Activated CD4-positive, alpha-beta T cell treated with anti-CD3 and anti-CD28 coated beads, Interleukin-2, Interleukin-6, amounts not matched to agents 100 ng/mL and 50 ng/mL, durations not matched to agents 16 hours and 8 hours (primary cell): ENCODE measurements at regions not wholly inside any gene's neighbourhood (a gene's known extent, or its start where the extent isn't known, plus 50 kb on each side); places are given as distances from the start of the nearest gene placed in this dataset.
A peak's percentile ranks its signal among the peaks of the same experiment; 100 is the strongest.
"Not testable (repeated sequence)": the region's sequence is repeated elsewhere in the genome, so short reads cannot be mapped to it uniquely, and the experiment has no call there.

Experiments
- DNase-seq: peaks from one replicate; pipeline ENCODE4 v3.0.0-alpha.2; 2020

DNA sequence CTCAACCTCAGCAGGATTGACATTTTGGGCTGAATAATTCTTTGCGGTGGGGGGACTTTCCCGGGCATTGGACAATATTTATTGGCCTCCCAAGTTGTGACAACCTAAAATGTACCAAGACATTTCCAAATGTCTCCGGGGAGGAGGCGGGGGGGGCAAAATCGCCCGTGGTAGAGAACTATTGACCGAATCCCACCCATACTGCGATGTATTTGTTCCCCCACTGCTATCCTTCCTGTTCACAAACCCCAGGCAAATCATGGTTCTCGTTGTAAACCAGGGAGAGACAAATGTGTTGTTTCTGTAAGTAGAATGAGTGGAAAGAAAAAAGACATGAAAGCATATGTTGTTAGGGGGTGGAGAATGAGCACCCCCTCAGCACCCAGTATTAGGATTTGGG lies 141.9 kb downstream of the PSAT1 start:
- no peak for DNase-seq

DNA sequence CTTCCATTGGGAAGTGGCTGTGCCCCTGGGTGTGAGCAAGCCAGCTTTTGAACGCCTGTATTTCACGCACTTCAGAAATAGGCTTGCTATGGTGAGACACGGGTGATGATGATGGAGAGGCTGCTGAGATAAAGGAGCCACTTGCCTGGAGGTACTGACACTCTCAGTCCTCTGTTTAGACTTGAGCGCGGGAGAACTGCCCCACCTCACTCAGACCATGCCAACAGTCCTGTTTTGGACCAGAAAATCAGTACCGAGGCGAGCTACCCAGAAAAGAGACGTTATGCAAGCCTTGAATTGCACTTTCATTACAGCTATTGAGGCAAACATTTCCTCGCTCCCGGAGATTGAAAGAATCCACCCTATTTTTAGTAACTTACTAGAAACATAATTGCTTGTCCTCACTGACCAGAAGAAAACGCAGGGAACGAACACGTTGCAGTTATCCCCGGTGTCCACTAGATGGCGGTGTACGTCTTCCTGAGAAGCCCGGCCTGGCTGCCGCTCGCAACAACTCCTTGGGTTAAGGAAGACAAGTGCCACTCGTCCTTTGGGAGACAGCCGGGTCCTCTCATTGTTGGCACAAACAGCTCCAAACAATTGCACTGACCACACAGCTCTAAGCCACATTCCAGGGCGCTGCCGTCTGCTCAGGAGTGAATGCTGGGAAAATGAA lies 142.4 kb downstream of the PSAT1 start:
- DNase-seq: peak; percentile 77

DNA sequence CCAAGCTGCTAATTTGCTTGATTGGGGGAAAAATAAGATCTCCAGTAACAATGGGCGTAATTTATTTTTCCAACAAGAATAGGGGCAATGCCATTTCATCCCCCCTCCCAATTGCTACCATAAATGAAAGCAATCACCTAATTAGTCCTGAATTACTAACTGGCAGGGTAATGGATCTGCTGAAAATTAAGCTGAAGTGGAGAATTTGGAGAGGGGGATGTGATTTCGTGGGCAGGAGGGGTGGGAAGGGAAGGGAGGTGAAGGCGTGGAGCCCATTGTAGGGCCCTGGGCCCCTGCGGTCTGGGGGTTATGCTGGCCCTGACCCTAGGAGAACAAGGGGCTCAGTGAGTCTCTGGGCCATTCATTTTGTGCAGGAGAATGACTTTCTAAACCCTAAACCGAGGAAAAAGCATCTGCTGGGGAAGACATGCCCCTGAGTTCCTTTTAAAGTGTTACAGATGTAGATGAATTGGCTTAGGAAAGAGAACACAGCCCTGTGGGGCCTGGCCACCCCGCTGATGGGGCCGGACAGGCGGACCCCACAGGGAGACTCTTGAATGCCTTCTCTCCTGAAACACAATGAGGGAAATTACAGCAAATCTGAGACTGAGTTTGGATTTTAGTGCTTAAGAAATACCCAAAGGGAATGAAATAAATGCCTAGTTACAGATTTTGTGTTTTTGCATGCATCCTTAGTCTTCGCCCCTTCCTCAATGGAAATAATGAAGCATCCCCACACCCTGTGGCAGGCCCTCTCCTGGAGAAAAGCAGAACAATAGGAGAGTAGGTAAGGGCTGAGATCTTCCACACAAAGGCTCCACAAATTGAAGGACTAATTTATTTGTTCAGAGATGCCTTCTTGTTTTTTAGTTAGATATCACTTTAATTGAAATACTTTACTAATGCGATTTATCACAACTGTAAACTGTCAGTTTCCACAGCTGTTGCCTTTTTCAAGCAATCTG lies 143.2 kb downstream of the PSAT1 start:
- DNase-seq: no peak

DNA sequence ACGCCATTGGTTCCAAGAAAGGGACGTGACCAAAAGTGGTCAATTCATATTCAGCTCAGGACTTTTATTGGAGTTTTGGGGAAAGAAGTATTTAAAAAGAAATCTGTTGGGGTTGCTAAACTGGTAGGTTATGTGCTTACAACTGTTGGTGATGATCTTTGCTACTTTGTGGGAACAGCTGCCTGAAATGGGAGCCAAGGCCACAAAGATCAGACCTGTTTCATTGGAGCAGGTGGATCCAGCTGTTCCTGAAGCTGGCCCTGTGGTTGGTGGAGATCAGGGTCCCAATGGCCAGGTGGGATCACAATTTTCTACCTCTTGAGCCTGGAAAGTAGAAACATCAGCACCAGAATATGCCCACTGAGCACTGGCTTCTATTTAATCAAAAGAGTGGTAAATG lies 144.5 kb downstream of the PSAT1 start:
- no peak for DNase-seq

DNA sequence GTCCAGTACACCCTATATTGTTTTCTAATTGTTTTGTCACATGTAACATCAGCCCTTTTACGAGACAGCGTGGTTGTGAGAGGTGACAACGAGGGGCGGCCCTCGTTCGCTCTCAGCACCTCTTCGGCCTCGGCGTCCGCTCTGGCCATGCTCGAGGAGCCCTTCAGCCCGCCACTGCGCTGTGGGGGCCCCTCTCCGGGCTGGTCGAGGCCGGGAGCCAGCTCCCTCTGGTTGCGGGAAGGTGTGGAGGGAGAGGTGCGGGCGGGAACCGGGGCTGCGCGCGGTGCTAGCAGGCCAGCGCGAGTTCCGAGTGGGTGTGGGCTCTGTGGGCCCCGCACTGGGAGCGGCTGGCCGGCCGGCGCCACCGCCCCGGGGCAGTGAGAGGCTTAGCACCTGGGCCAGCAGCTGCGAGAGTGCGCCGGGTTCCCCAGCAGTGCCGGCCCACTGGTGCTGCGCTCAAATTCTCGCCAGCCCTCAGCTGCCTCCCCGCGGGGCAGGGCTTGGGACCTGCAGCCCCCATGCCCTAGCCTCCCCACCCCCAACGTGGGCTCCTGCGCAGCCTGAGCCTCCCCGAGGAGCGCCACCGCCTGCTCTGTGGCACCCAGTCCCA lies 145.0 kb downstream of the PSAT1 start:
- DNase-seq: no peak

DNA sequence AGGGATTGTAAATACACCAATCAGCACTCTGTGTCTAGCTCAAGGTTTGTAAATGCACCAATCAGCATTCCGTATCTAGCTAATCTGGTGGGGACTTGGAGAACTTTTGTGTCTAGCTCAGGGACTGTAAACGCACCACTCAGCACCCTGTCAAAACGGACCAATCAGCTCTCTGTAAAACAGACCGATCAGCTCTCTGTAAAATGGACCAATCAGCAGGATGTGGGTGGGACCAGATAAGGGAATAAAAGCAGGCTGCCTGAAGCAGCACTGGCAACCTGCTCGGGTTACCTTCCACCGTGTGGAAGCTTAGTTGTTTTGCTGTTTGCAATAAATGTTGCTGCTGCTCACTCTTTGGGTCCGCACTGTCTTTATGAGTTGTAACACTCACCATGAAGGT lies 145.7 kb downstream of the PSAT1 start:
- not testable (repeated sequence) for DNase-seq

DNA sequence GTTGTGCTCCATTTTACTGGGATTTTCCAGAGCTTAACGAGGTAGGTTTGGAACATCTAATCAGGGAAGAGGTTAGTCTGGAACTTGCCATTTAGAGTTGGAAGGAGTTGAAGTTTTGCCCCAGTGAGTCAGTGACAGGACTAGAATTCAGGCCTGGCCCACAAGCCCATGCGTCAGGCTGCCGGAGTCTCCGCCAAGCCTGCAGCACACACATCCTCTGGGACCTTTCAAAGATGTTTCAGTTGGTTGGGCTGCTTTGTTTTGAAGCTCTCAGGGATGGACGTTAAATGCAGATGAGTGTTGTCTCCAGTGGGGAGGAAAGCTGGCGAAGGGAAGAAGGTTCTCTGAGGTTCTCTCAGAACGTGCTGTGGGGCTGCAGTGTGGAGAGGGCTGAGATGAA lies 147.0 kb downstream of the PSAT1 start:
- DNase-seq: no peak

DNA sequence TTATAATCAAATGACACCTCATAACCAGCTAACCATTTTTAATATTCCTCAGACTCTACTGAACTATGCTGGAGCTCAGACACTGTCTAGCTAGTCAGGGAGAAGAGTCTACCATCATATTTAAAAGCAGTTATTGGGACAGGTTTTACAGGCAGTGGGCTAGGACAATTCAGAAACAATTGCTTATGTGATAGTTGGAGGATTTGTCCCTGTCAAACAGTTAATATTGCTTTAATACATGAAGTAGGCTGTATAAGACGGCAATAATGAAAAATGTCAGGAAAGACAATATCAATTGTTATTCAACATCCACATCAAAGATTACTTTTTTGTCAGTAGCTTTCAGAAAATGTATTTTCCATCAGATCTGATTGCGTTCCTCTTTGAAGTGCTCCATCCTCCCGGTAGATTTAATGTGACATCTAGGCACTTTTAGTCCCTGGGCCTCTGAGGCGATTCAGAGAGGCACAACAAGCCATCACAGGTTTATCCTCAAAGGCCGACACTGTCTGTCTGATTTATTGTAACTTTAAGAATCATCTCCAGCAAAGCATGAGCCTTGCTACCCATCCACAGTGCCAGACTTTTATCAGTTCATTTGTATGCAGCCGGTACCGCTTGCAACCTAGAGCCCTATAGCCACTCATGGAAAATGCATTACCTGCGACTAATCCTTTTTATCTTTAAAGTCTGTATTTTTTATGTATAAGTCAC lies 152.2 kb downstream of the PSAT1 start:
- no peak for DNase-seq

DNA sequence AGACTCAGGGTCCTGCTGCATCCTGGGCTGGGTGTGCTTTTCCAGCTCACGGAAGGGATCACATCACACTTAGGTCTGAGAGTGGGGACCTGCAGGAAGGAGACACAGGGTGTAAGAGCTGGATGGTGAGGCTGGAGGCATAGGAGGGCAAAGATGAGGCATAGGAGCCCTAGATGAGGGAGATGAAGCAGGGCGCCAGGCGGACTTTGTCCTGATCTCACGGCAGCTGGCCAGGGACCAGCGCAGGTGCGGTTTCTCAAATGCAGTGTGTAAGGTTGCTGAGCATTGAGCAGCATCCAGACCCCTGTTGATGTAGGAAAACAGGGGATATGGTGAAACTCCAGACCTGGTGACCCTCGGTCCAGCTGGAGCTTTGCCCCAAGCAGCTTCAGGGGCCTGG lies 156.5 kb downstream of the PSAT1 start:
- no peak for DNase-seq

DNA sequence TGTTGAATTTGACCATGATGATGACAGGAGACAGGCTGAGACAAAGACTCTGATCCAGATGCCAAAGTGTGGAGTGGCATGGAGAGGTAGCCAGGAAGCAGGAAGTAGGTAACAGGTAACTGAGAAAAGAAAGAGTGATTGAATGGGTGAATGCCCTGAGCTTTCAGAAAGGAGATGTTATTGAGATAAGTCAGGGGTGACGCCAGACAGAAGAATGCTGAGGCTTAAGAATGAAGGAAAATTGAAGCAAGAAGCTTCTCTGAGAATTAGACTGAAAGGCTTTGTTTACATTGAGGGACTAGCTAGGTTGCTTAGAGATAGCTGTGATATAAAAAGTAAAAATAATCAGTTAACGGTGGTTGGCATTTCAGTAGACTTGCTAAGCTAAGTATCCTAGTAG lies 165.7 kb downstream of the PSAT1 start:
- DNase-seq: no peak

DNA sequence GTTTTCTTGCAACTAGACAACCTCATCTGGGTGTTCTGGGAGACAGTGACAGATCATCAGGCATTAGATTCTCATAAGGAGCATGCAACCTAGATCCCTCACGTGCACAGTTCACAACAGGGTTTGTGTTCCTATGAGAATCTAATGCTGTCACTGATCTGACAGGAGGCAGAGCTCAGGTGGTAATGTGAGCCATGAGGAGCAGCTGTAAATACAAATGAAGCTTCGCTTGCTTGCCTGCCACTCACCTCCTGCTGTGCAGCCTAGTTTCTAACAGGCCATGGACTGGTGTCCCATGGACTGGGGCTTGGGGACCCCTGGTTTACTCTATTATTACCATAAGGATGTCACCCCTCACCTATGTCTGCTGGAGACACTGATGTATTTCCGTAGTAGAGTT lies 166.8 kb downstream of the PSAT1 start:
- no peak for DNase-seq

DNA sequence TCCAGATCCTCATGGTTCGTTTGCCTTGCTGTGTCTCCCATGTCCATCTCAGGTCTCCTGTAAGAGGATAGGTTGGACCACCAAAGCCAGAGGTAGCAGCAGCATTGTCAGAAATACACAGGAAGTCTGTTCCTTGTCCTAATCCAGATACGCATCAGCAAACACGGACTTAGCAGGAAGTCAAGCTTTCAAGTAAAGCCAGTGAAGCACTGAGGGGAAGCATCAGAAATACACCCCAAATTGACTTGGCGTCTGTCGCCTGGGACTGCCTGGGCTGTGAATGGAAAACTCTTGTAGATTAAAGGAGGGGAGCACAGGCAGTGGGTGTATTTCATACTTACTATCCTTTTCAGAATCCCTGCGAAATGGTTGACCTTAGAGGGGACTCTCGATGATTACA lies 171.3 kb downstream of the PSAT1 start:
- DNase-seq: no peak

DNA sequence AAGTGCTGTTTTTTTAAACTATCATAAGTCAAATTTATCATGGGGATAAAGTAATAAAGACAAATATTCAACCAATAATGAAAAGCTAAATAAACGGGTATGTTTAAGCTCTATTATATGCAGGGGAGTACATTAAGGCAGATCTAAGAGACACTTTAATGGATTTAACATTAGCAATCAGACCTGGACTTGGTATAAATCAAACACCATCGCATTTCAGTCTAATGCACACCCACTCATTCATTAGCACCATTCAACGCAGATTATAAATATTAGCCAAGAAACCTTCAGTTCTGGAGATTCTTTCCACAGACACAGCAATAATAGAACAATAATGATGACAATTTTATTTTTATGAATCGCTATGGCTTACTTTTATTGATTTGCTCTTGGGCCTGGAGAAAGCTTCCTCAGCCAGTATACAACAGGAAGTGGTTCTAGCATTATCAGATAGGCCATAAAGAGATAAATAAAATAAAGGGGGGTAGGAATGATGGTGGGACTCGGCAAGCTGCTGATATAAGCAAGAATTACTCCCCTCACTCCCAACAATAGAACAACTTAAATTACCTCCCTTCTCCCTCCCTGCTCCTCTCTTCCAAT lies 172.2 kb downstream of the PSAT1 start:
- DNase-seq: no peak

DNA sequence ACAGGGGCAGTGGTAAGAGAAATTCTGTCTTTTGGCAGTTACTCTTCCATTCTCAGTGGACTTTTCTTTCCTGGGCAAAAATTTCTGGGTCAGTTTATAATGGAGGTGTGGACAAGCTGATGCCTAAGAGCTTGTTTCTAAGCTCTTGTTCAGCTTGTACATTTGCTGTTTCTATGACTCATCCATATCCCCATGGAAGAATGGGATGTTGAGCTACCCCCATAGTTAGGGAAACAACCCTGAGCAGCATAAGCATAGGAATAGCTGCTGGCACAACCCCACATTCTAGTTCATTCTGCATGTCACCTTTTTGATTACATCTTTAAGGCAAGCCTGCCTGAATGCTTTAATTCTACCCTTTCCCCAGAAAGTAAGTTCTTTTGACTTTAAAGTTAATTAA lies 173.3 kb downstream of the PSAT1 start:
- DNase-seq: no peak

DNA sequence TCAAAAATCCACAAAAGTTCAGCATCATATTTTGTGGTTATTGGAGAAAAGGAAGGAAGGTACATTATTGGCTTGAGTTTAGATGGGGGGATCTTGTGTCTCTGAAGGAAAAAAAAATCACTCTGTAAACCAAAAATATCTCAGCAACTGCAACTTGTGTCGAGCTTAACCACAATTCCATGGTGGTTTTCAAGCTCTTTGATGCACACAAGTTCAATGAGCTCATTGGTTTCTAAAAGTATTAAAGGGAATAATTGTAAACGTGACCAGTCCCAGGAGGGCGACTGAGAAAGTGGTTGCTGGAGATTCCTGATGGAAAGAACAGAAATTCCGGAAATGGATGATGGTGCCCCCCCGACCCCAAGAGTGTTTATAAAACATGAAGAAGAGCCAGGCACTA lies 173.8 kb downstream of the PSAT1 start:
- no peak for DNase-seq

DNA sequence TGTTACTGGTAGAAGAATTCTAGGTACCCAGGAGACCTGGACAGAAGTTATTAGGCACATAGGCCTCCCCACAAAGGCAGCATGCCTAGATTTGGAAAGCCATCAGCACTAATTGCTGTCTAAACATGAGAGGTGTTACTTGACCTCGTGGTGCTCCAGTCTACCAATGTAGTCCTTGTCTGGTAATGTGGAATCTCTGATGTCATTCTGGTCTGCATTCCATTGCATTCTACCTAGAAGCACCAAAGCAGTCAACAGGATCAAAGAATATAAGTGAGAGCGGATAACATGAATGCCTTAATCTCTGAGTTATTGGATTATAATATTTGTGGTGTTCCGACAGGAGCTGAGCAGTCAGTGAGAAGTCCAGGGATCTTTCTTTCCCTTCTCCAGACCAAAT lies 175.2 kb downstream of the PSAT1 start:
- DNase-seq: no peak

DNA sequence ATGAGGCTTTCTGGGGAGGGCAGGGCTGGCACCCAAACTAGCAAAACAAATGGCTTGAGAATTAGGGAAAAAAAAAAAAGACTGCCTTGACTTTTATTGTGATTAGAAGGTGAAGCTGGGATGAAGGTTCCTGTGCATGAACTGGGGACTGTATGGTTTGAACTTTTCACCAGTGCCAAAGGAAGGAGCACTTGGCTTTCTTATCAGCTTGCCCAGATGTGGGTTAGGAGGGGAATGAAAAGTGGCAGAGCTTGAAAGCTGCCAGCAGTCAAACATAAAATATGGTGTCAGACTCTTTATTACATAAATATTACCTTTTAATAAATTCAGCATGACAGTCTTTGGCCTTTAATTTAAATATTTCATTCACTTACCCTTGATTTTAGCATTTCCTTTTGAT lies 182.5 kb downstream of the PSAT1 start:
- no peak for DNase-seq

DNA sequence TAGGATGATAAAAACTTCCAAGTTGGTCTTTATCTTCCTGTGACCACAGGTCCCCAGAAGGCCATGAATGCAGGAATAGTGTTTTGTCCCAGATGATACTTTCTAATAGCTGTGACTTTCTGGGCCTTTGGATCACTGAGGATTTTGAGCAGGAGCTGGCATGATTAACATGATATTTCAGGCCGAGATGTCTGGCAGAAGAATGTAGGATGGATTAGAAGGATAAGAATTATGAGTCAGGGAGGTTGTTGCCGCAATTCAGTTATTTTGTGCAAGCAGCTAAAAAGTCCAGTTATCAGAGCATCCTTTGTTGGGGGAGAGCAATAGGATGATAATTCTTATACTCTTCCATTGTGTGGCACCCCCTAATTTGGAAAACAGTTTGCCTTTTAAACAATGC lies 189.7 kb downstream of the PSAT1 start:
- no peak for DNase-seq

DNA sequence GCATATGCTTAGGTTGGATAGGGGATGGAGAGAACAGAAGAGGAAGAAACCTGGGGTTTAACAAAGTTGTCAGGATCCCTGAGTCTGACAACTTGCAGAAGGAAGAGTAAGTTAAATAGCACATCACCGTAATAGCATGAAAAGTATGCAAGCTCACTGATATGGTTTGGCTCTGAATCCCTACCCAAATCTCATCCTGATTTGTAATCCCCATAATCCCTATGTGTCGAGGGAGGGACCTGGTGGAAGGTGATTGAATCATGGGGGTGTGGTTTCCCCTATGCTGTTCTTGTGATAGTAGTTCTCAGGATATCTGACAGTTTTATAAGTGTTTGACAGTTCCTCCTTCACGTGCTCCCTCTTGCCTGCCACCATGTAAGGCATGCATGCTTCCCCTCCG lies 193.3 kb downstream of the PSAT1 start:
- DNase-seq: no peak

DNA sequence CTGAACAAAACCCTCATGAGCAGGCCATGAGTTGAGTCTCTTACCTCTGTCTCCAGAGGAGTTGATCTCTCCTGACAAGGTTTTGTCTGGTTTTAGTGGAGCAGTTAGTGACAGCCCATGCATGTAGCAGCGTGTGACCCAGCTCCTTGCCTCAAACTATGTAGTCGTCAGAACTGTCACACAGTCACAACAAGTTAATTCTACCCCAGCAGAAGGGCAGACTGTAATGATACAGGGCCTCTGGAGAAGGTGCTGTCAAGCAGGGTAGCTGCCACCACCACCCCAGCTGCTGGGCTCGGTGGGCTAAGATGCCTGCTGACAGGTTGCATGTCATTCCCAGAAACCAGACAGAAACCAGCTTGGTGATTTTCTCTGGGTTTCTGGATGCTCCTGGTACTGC lies 194.5 kb downstream of the PSAT1 start:
- no peak for DNase-seq

DNA sequence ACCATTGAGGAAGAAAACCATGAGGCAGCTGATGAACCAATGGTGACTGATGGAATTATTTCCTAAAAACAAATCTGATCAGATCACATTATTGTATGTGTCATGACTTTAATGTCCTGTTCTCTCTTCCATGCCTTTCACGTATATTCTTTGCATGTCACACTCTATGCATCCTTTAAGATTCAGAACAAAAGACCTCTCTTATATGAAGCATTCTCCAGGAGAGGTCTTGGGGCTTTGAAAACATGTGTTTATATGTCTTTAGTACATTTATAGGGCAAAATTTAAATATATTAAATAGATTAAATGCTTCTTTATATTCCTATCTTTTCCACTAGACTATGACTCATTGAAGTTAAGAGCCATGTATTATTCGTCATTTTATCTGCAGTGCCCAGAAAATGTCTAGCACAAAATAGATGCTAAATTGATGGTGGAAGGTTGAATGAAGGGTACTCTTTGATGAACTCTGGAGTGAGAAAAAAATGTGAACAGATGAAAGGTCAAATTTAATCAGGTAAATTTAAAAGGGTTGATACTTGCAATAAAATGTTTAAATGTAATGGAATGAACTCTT lies 196.3 kb downstream of the PSAT1 start:
- DNase-seq: no peak

DNA sequence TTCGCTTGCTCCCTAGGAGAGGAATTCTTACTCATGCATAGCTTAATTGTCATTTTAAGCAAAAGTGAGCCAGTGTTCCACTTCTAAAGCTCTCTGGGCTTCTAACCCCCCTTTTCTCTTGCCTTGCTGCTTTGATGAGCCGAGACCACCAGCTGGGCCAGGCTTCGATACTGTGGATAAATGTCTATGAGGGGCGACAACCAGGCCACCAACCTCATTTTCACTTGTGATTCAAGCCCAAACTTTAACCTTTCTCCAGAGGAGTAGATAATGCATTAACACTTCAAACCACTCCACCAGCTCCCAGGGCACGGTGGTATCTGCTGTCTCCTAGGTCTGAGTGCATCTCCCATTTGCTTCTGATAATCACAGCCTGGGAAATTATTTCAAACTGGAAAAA lies 205.6 kb downstream of the PSAT1 start:
- no peak for DNase-seq

DNA sequence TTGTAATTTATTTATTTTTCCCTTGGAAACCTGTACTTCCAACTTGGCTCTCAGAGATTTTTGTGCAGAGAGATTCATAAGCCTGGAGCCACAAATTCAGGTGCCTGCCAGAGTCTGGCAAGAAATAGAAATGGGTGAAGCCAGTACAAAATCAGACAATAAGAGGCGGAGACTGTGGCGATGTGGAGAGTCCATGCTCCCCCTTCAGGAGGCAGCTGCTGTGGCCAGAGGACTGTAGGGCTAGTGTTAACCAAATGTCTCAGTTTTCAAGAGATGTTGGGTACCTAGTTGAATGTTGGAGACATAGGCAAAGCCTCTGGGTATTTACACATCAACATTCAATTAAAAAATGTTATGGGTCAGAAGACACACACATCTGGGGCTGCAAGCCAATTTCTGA lies 208.6 kb downstream of the PSAT1 start:
- DNase-seq: no peak
